GM18508 (cell line): ENCODE measurements at regions not wholly inside any gene's neighbourhood (a gene's known extent, or its start where the extent isn't known, plus 50 kb on each side); places are given as distances from the start of the nearest gene placed in this dataset.
"Not testable (repeated sequence)": the region's sequence is repeated elsewhere in the genome, so short reads cannot be mapped to it uniquely, and the experiment has no call there.

ENCODE experiments used
- ATAC-seq: cut with Tn5 transposase; IDR thresholded peaks from one replicate; pipeline ENCODE4 v1.9.1; 2021; ENCODE audit warnings: moderate number of reproducible peaks; ENCODE audit not compliant: insufficient read depth, unreplicated experiment

GRCh38 chr9:67635067-67635466, 223.7 kb upstream of the ANKRD20A1 start:
- ATAC-seq: not testable (repeated sequence)

GRCh38 chr9:67611900-67612299, 246.8 kb upstream of the ANKRD20A1 start:
- ATAC-seq: not testable (repeated sequence)

- ATAC-seq: not testable (repeated sequence)
Measured at GRCh38 chr9:67609872-67610271, 248.9 kb upstream of the ANKRD20A1 start.

- ATAC-seq: not testable (repeated sequence)
Measured at GRCh38 chr9:67609435-67609834, 249.3 kb upstream of the ANKRD20A1 start.

GRCh38 chr9:67605113-67605512, 253.6 kb upstream of the ANKRD20A1 start:
- not testable (repeated sequence) for ATAC-seq

- not testable (repeated sequence) for ATAC-seq
Measured at GRCh38 chr9:67603609-67604008, 255.1 kb upstream of the ANKRD20A1 start.

- not testable (repeated sequence) for ATAC-seq
Measured at GRCh38 chr9:67592424-67592823, 266.3 kb upstream of the ANKRD20A1 start.

- not testable (repeated sequence) for ATAC-seq
Measured at GRCh38 chr9:67555874-67556273, 302.9 kb upstream of the ANKRD20A1 start.

- ATAC-seq: not testable (repeated sequence)
Measured at GRCh38 chr9:67550044-67550443, 308.7 kb upstream of the ANKRD20A1 start.

- not testable (repeated sequence) for ATAC-seq
Measured at GRCh38 chr9:67529834-67530233, 328.9 kb upstream of the ANKRD20A1 start.

- ATAC-seq: not testable (repeated sequence)
Measured at GRCh38 chr9:67516938-67517337, 341.8 kb upstream of the ANKRD20A1 start.

- ATAC-seq: not testable (repeated sequence)
Measured at GRCh38 chr9:67514587-67514986, 344.1 kb upstream of the ANKRD20A1 start.

GRCh38 chr9:67503728-67504369, 354.9 kb upstream of the ANKRD20A1 start:
- ATAC-seq: not testable (repeated sequence)

- not testable (repeated sequence) for ATAC-seq
Measured at GRCh38 chr9:67492028-67492427, 366.7 kb upstream of the ANKRD20A1 start.

GRCh38 chr9:67477465-67477864, 381.3 kb upstream of the ANKRD20A1 start:
- not testable (repeated sequence) for ATAC-seq

GRCh38 chr9:67470739-67471138, 388.0 kb upstream of the ANKRD20A1 start:
- ATAC-seq: not testable (repeated sequence)

GRCh38 chr9:67468326-67468725, 390.4 kb upstream of the ANKRD20A1 start:
- not testable (repeated sequence) for ATAC-seq

GRCh38 chr9:67461796-67462757, 396.7 kb upstream of the ANKRD20A1 start:
- ATAC-seq: not testable (repeated sequence)

GRCh38 chr9:67452941-67453340, 405.8 kb upstream of the ANKRD20A1 start:
- ATAC-seq: not testable (repeated sequence)

GRCh38 chr9:67442313-67442712, 416.4 kb upstream of the ANKRD20A1 start:
- ATAC-seq: not testable (repeated sequence)

- ATAC-seq: not testable (repeated sequence)
Measured at GRCh38 chr9:67437011-67437410, 421.7 kb upstream of the ANKRD20A1 start.
